SJCRH30 (cell line): ENCODE measurements at regions not wholly inside any gene's neighbourhood (a gene's known extent, or its start where the extent isn't known, plus 50 kb on each side); places are given as distances from the start of the nearest gene placed in this dataset.

Experiments used
- DNase-seq, 2 experiments: peaks; one replicate each; pipeline ENCODE4 v3.0.0-alpha.2; 2015 to 2020
- H3K27ac ChIP-seq: fragments of 250-450 bp; sonication (Bioruptor Pico); 2 replicates; pipeline ENCODE4 v1.5.1; 2020; ENCODE audit warnings: mild to moderate bottlenecking, moderate library complexity
- H3K27me3 ChIP-seq: fragments of 250-450 bp; sonication (Bioruptor Pico); 2 replicates; pipeline ENCODE4 v1.5.1; 2020; ENCODE audit warnings: mild to moderate bottlenecking, moderate library complexity
- H3K36me3 ChIP-seq: fragments of 250-450 bp; sonication (Bioruptor Pico); 2 replicates; pipeline ENCODE4 v1.5.1; 2020; ENCODE audit warnings: mild to moderate bottlenecking, moderate library complexity
- H3K4me1 ChIP-seq: fragments of 250-450 bp; sonication (Bioruptor Pico); 2 replicates; pipeline ENCODE4 v1.5.1; 2020; ENCODE audit warnings: mild to moderate bottlenecking, moderate library complexity
- H3K4me3 ChIP-seq: fragments of 250-450 bp; sonication (Bioruptor Pico); 2 replicates; pipeline ENCODE4 v1.5.1; 2020; ENCODE audit warnings: mild to moderate bottlenecking, moderate library complexity
- H3K9me3 ChIP-seq: fragments of 250-450 bp; sonication (Bioruptor Pico); replicated peaks from 2 replicates; pipeline ENCODE4 v1.5.1; 2020; ENCODE audit warnings: mild to moderate bottlenecking, moderate library complexity

- Histone ChIP-seq H3K4me3 (no peak overlapping the region), H3K27me3 (no peaks in the 10 kb centered on the region), H3K27ac (no peak overlapping the region), H3K4me1 (no peaks in the 10 kb centered on the region), H3K9me3 (no peaks in the 10 kb centered on the region), H3K36me3 (no peaks in the 10 kb centered on the region)
- DNase-seq: no peak
These were observed 113.2 kb downstream of the SOX2 start for GRCh38 chr3:181824961-181825360.

GRCh38 chr3:181839039-181839915 is 127.6 kb downstream of the SOX2 start:
- Histone ChIP-seq H3K36me3 (no peaks in the 10 kb centered on the region), H3K27me3 (no peaks in the 10 kb centered on the region), H3K27ac (no peak overlapping the region), H3K9me3 (no peaks in the 10 kb centered on the region), H3K4me3 (no peak overlapping the region), H3K4me1 (no peaks in the 10 kb centered on the region)
- DNase-seq: no peak

GRCh38 chr3:181839916-181840297 is 128.2 kb downstream of the SOX2 start:
- no peaks in the 10 kb centered on the region for H3K27me3 ChIP-seq
- H3K4me3 ChIP-seq: no peak overlapping the region
- H3K36me3 ChIP-seq: no peaks in the 10 kb centered on the region
- H3K4me1 ChIP-seq: no peaks in the 10 kb centered on the region
- H3K27ac ChIP-seq: no peak overlapping the region
- no peaks in the 10 kb centered on the region for H3K9me3 ChIP-seq
- no peak for DNase-seq

- Histone ChIP-seq H3K4me3 (no peak overlapping the region), H3K9me3 (no peaks in the 10 kb centered on the region), H3K4me1 (no peaks in the 10 kb centered on the region), H3K36me3 (no peaks in the 10 kb centered on the region), H3K27me3 (no peaks in the 10 kb centered on the region), H3K27ac (no peak overlapping the region)
- DNase-seq: no peak
These were observed 132.5 kb downstream of the SOX2 start for GRCh38 chr3:181844211-181844610.

- Histone ChIP-seq H3K4me1 (no peaks in the 10 kb centered on the region), H3K36me3 (no peaks in the 10 kb centered on the region), H3K27ac (no peak overlapping the region), H3K9me3 (no peaks in the 10 kb centered on the region), H3K27me3 (no peaks in the 10 kb centered on the region), H3K4me3 (no peak overlapping the region)
- no peak for DNase-seq
These were observed 135.6 kb downstream of the SOX2 start for GRCh38 chr3:181847276-181847675.

GRCh38 chr3:181851063-181851462 is 139.3 kb downstream of the SOX2 start:
- no peak overlapping the region for H3K27ac ChIP-seq
- H3K36me3 ChIP-seq: no peaks in the 10 kb centered on the region
- no peaks in the 10 kb centered on the region for H3K27me3 ChIP-seq
- DNase-seq: no peak
- H3K4me1 ChIP-seq: no peaks in the 10 kb centered on the region
- no peaks in the 10 kb centered on the region for H3K9me3 ChIP-seq
- H3K4me3 ChIP-seq: no peak overlapping the region

GRCh38 chr3:181855825-181856224 is 144.1 kb downstream of the SOX2 start:
- Histone ChIP-seq H3K27me3 (no peaks in the 10 kb centered on the region), H3K4me3 (no peak overlapping the region), H3K9me3 (no peaks in the 10 kb centered on the region), H3K36me3 (no peaks in the 10 kb centered on the region), H3K27ac (no peak overlapping the region), H3K4me1 (no peaks in the 10 kb centered on the region)
- DNase-seq: no peak

GRCh38 chr3:181859518-181859917 is 147.8 kb downstream of the SOX2 start:
- Histone ChIP-seq H3K36me3 (no peaks in the 10 kb centered on the region), H3K4me3 (no peak overlapping the region), H3K4me1 (no peaks in the 10 kb centered on the region), H3K27me3 (no peaks in the 10 kb centered on the region), H3K9me3 (no peaks in the 10 kb centered on the region), H3K27ac (no peak overlapping the region)
- no peak for DNase-seq

- no peaks in the 10 kb centered on the region for H3K27me3 ChIP-seq
These were observed 148.5 kb downstream of the SOX2 start for GRCh38 chr3:181860235-181860634.

GRCh38 chr3:181862502-181862901 is 150.8 kb downstream of the SOX2 start:
- H3K9me3 ChIP-seq: no peaks in the 10 kb centered on the region
- no peak for DNase-seq
- H3K4me1 ChIP-seq: no peaks in the 10 kb centered on the region
- no peak overlapping the region for H3K4me3 ChIP-seq
- H3K27ac ChIP-seq: no peak overlapping the region
- H3K36me3 ChIP-seq: no peaks in the 10 kb centered on the region
- H3K27me3 ChIP-seq: no peaks in the 10 kb centered on the region

More at GRCh38 chr3:181860235-181860634, 148.5 kb downstream of the SOX2 start:
- Histone ChIP-seq H3K36me3 (no peaks in the 10 kb centered on the region), H3K27ac (no peak overlapping the region), H3K4me1 (no peaks in the 10 kb centered on the region), H3K9me3 (no peaks in the 10 kb centered on the region), H3K4me3 (no peak overlapping the region)
- DNase-seq: no peak

GRCh38 chr3:181868576-181869082 is 156.9 kb downstream of the SOX2 start:
- Histone ChIP-seq H3K4me1 (no peaks in the 10 kb centered on the region), H3K9me3 (no peaks in the 10 kb centered on the region), H3K27me3 (no peaks in the 10 kb centered on the region), H3K4me3 (no peak overlapping the region), H3K27ac (no peak overlapping the region), H3K36me3 (no peaks in the 10 kb centered on the region)
- no peak for DNase-seq

- Histone ChIP-seq H3K4me3 (no peak overlapping the region), H3K4me1 (no peaks in the 10 kb centered on the region), H3K27me3 (no peaks in the 10 kb centered on the region), H3K9me3 (no peaks in the 10 kb centered on the region), H3K27ac (no peak overlapping the region), H3K36me3 (no peaks in the 10 kb centered on the region)
- DNase-seq: no peak
These were observed 161.2 kb downstream of the SOX2 start for GRCh38 chr3:181872887-181873286.

- Histone ChIP-seq H3K4me1 (no peaks in the 10 kb centered on the region), H3K4me3 (no peak overlapping the region), H3K27me3 (no peaks in the 10 kb centered on the region), H3K27ac (no peak overlapping the region), H3K36me3 (no peaks in the 10 kb centered on the region), H3K9me3 (no peaks in the 10 kb centered on the region)
- no peak for DNase-seq
These were observed 168.2 kb downstream of the SOX2 start for GRCh38 chr3:181879926-181880325.

- DNase-seq: no peak
- no peak overlapping the region for H3K4me3 ChIP-seq
- H3K27me3 ChIP-seq: no peaks in the 10 kb centered on the region
- H3K27ac ChIP-seq: no peak overlapping the region
- no peaks in the 10 kb centered on the region for H3K9me3 ChIP-seq
- no peaks in the 10 kb centered on the region for H3K4me1 ChIP-seq
- H3K36me3 ChIP-seq: no peaks in the 10 kb centered on the region
These were observed 168.6 kb downstream of the SOX2 start for GRCh38 chr3:181880331-181880730.

- no peaks in the 10 kb centered on the region for H3K36me3 ChIP-seq
- no peaks in the 10 kb centered on the region for H3K4me1 ChIP-seq
- no peaks in the 10 kb centered on the region for H3K9me3 ChIP-seq
- H3K27ac ChIP-seq: no peak overlapping the region
- no peak for DNase-seq
- H3K4me3 ChIP-seq: no peak overlapping the region
- H3K27me3 ChIP-seq: no peaks in the 10 kb centered on the region
These were observed 170.0 kb downstream of the SOX2 start for GRCh38 chr3:181881749-181882148.
